KMS-11 (cell line): ENCODE measurements at regions not wholly inside any gene's neighbourhood (a gene's known extent, or its start where the extent isn't known, plus 50 kb on each side); places are given as distances from the start of the nearest gene placed in this dataset.

ENCODE experiments used
- H2AFZ ChIP-seq: fragments of 200-600 bp; sonication (generic); 2 replicates; pipeline ENCODE4 v1.6.1; 2016; ENCODE audit warnings: antibody characterized with exemption, mixed run types, low read depth
- H3K27ac ChIP-seq: fragments of 200-600 bp; sonication (generic); 2 replicates; pipeline ENCODE4 v1.6.1; 2016; ENCODE audit warnings: mild to moderate bottlenecking, mixed run types
- H3K27me3 ChIP-seq: fragments of 200-600 bp; sonication (generic); 2 replicates; pipeline ENCODE4 v1.6.1; 2017; ENCODE audit warnings: mild to moderate bottlenecking, low read depth, mixed run types, moderate library complexity; ENCODE audit not compliant: insufficient read depth
- H3K36me3 ChIP-seq: fragments of 200-600 bp; sonication (generic); 2 replicates; pipeline ENCODE4 v1.6.1; 2017; ENCODE audit warnings: mild to moderate bottlenecking, mixed run types; ENCODE audit not compliant: insufficient read depth
- H3K4me1 ChIP-seq: fragments of 200-600 bp; sonication (generic); 2 replicates; pipeline ENCODE4 v1.6.1; 2016; ENCODE audit warnings: mild to moderate bottlenecking, low read depth, mixed run types; ENCODE audit not compliant: poor library complexity, severe bottlenecking
- H3K4me2 ChIP-seq: fragments of 200-600 bp; sonication (generic); 2 replicates; pipeline ENCODE4 v1.7.0; 2016; ENCODE audit warnings: mild to moderate bottlenecking, mixed run types
- H3K4me3 ChIP-seq: fragments of 200-600 bp; sonication (generic); IDR thresholded peaks from 2 replicates; pipeline ENCODE4 v1.6.1; 2017; ENCODE audit warnings: low read depth, low read length, mixed read lengths; ENCODE audit not compliant: insufficient read depth
- H3K79me2 ChIP-seq: fragments of 200-600 bp; sonication (generic); 2 replicates; pipeline ENCODE4 v1.6.1; 2016; ENCODE audit warnings: low read depth, mixed run types; ENCODE audit not compliant: insufficient read depth
- H3K9ac ChIP-seq: fragments of 200-600 bp; sonication (generic); 2 replicates; pipeline ENCODE4 v1.6.1; 2016; ENCODE audit warnings: mild to moderate bottlenecking, mixed run types
- H4K20me1 ChIP-seq: fragments of 200-600 bp; sonication (generic); 2 replicates; pipeline ENCODE4 v1.6.1; 2016; ENCODE audit warnings: mild to moderate bottlenecking, mixed run types; ENCODE audit not compliant: insufficient read depth
- TF ChIP-seq, protein P1 (sequence below): fragments of 200-600 bp; sonication (generic); conservative IDR thresholded peaks from 2 replicates; pipeline ENCODE4 v1.6.1; 2017; ENCODE audit warnings: low read depth, mild to moderate bottlenecking, antibody characterized with exemption, low read length, moderate library complexity, mixed read lengths

GRCh38 chr17:12613566-12613965, 52.1 kb upstream of the MYOCD start:
- TF ChIP-seq, protein P1, sequence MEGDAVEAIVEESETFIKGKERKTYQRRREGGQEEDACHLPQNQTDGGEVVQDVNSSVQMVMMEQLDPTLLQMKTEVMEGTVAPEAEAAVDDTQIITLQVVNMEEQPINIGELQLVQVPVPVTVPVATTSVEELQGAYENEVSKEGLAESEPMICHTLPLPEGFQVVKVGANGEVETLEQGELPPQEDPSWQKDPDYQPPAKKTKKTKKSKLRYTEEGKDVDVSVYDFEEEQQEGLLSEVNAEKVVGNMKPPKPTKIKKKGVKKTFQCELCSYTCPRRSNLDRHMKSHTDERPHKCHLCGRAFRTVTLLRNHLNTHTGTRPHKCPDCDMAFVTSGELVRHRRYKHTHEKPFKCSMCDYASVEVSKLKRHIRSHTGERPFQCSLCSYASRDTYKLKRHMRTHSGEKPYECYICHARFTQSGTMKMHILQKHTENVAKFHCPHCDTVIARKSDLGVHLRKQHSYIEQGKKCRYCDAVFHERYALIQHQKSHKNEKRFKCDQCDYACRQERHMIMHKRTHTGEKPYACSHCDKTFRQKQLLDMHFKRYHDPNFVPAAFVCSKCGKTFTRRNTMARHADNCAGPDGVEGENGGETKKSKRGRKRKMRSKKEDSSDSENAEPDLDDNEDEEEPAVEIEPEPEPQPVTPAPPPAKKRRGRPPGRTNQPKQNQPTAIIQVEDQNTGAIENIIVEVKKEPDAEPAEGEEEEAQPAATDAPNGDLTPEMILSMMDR, result no peak
- Histone ChIP-seq H3K36me3 (no peaks in the 10 kb centered on the region), H3K9ac (no peak overlapping the region), H3K79me2 (no peaks in the 10 kb centered on the region), H3K4me1 (no peaks in the 10 kb centered on the region), H3K4me2 (no peak overlapping the region), H4K20me1 (no peaks in the 10 kb centered on the region), H3K27me3 (no peaks in the 10 kb centered on the region), H3K27ac (no peak overlapping the region), H3K4me3 (no peak overlapping the region), H2AFZ (no peak overlapping the region)
